ENCODE measurements at regions not wholly inside any gene's neighbourhood (a gene's known extent, or its start where the extent isn't known, plus 50 kb on each side); places are given as distances from the start of the nearest gene placed in this dataset.

DNA sequence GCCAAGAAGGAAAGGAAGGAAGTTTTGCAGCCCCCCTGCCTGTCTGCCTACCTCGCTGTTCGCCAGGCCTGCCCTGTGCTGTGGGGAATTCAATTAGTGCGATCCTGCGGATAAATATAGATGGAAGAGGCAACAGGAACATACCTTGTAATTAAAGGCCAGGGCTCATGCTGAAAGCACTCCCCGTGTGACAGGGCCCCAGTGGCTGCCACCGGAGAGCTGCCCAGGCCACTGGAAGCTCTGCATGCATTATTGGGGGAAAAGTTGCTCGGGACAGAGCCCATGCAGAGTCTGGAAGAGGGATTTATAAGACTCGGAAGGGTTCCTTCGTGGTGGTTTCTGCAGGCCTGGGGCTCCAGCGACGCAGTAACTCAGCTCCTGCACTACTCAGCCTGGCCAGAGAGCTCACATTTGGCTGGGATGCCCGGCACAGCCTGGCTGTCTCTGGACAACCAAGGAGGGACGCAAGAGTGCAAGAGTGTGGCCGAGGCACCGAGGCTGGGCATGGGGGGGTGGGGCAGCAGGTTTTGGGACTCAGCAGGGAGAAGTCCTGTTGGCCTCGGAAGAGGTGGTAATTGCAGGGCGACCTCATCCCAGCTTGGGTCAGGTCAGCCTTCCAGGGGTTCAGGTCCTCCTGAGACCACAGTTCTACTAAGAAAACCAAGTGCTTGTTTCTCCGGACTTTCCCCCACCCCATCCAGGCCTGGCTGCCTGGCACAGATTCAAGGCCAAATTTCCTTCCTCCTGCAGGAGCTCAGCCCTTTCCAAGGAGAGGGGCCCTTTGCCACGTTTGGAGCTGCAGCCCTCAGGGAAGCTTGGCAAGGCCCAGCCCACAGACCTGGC lies 68.1 kb upstream of the GGTA1 start:
- no peaks in the 10 kb centered on the region for H3K27me3 ChIP-seq (ENCODE audit: control insufficient read depth, insufficient read depth, low read length)
- TF ChIP-seq, protein P1, sequence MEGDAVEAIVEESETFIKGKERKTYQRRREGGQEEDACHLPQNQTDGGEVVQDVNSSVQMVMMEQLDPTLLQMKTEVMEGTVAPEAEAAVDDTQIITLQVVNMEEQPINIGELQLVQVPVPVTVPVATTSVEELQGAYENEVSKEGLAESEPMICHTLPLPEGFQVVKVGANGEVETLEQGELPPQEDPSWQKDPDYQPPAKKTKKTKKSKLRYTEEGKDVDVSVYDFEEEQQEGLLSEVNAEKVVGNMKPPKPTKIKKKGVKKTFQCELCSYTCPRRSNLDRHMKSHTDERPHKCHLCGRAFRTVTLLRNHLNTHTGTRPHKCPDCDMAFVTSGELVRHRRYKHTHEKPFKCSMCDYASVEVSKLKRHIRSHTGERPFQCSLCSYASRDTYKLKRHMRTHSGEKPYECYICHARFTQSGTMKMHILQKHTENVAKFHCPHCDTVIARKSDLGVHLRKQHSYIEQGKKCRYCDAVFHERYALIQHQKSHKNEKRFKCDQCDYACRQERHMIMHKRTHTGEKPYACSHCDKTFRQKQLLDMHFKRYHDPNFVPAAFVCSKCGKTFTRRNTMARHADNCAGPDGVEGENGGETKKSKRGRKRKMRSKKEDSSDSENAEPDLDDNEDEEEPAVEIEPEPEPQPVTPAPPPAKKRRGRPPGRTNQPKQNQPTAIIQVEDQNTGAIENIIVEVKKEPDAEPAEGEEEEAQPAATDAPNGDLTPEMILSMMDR (IDR thresholded peaks at IDR 0.05; ENCODE audit: insufficient read depth, low read length, poor library complexity, severe bottlenecking), result no peak
- DNase-seq (ENCODE audit: low read depth), result no peak
- H3K36me3 ChIP-seq (ENCODE audit: control insufficient read depth, insufficient read depth, low read length), result no peaks in the 10 kb centered on the region
- no peak overlapping the region for H3K4me3 ChIP-seq (ENCODE audit: low read depth, low read length)

DNA sequence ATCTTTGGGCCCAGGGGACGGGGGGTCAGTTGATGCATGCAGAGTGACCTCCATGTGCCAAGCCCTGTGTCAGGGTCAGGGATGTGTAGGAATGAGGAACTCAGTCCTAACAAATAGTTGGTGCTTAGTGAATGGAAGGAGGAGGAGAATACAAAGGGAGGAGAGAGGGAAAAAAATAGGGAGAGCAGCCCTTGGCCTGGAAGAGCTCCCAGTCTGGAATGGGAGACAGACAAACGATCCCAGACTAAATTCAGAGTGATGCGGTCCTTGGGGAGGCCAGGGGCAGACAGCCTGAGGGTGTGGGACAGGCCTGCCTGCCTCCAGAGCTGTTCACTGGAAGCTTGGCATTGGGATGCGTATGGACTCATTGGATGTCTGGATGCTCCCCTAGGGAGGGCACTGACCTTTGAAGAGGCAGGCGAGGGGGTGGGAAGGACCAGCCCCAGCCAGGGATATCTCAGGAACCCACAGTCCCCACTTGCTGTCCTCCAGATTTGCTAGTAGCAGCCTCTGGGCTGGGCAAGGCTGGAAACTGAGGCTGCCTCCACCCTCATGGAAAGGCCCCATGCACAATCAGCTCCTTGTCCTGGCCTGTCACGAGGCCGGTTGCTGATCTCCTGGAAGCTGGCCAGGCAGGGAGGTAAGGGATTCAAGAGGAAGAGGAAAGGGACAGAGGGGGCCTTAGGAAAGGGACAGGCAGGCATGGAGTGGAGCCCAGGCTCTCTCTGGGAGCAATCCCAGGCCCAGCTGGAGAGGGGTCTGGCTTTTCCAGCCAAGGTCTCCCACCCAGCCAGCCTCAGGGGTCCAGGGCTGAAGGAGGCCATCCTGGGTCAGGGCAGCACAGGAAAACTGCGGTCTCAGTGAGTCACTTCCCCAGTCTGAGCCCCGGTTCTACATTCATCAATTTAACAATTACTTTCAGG lies 69.0 kb upstream of the GGTA1 start:
- Histone ChIP-seq H3K27me3 (ENCODE audit: control insufficient read depth, insufficient read depth, low read length) (no peaks in the 10 kb centered on the region), H3K36me3 (ENCODE audit: control insufficient read depth, insufficient read depth, low read length) (no peaks in the 10 kb centered on the region), H3K4me3 (ENCODE audit: low read depth, low read length) (no peak overlapping the region)
- TF ChIP-seq, protein P1 (IDR thresholded peaks at IDR 0.05; ENCODE audit: insufficient read depth, low read length, poor library complexity, severe bottlenecking), result no peak
- DNase-seq (ENCODE audit: low read depth), result no peak

DNA sequence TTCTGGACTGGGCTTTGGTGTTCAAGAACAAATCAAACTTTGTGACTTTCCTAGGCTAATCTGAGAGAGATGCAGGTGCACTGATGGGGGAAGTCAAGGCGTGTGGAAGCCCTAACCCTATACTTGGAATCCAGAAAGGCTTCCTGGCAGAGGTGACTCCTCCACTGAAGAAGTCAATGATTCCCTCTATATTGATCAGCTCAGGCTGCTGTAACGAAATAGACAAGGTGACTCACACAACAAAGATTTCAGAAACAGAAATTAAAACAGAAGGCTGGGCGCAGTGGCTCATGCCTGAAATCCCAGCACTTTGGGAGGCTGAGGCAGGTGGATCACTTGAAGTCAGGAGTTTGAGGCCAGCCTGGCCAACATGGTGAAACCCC lies 69.6 kb upstream of the GGTA1 start:
- DNase-seq (ENCODE audit: low read depth), result no peak
- Histone ChIP-seq H3K36me3 (ENCODE audit: control insufficient read depth, insufficient read depth, low read length) (no peaks in the 10 kb centered on the region), H3K27me3 (ENCODE audit: control insufficient read depth, insufficient read depth, low read length) (no peaks in the 10 kb centered on the region), H3K4me3 (ENCODE audit: low read depth, low read length) (no peak overlapping the region)
- TF ChIP-seq, protein P1 (IDR thresholded peaks at IDR 0.05; ENCODE audit: insufficient read depth, low read length, poor library complexity, severe bottlenecking), result no peak

DNA sequence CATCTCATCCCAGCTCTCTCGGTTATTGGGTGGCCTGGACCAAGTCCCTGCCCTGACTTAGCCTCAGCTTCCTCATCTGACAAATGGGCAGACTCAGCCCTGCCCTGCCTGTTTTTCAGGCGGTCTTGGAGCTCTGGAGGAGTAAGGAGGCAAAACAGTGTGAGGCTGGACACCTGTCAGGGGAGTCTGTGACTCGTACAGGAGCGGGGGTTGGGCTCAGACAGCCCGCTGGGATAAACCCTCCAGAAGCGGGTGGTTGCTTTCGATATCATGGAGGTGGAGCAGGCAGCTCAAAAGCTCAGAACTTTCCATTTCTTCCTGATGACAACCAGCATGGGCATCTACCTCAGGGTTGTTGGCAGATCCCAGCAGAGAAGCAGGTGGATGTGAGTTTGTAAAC lies 72.9 kb upstream of the GGTA1 start:
- no peaks in the 10 kb centered on the region for H3K36me3 ChIP-seq (ENCODE audit: control insufficient read depth, insufficient read depth, low read length)
- no peak overlapping the region for H3K4me3 ChIP-seq (ENCODE audit: low read depth, low read length)
- DNase-seq (ENCODE audit: low read depth), result no peak
- TF ChIP-seq, protein P1 (IDR thresholded peaks at IDR 0.05; ENCODE audit: insufficient read depth, low read length, poor library complexity, severe bottlenecking), result no peak
- no peaks in the 10 kb centered on the region for H3K27me3 ChIP-seq (ENCODE audit: control insufficient read depth, insufficient read depth, low read length)

DNA sequence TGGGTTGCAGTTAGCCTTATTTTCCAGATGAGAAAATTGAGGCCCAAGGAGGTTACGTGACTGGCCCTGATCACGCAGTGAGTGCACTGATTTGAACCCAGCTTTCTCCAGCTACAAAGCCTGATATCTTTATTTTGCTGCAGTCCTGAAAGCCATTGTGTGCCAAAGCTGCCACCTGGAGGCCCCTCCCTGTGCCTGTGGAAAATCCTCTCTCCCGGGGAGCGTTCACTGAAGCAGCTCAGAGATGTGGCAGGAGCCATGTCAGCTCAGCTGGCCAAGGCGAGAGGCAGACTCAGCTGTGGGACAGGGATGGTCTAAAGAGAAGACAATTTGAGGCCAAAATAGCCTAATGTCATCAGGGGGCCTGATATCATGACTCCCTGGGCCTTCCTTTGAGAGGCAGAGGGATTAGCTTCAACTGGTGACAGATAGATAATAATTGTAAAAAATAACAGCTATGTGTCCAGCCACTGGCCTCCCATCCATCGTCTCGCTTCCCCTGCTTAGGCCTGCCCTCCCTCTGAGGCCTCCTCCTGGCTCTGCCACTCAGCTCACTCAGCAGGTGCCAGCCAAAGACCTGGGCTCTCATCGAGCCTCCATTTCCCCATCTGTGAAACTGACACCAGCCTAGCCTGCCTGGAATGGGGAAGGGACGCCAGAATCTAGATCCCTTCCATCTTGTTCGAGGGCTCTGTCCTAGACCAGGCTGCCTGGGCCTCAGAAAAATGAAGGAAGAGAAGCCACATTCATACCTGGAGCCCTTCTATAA lies 74.3 kb upstream of the GGTA1 start:
- Histone ChIP-seq H3K27me3 (ENCODE audit: control insufficient read depth, insufficient read depth, low read length) (no peaks in the 10 kb centered on the region), H3K4me3 (ENCODE audit: low read depth, low read length) (no peak overlapping the region), H3K36me3 (ENCODE audit: control insufficient read depth, insufficient read depth, low read length) (no peaks in the 10 kb centered on the region)
- TF ChIP-seq, protein P1 (IDR thresholded peaks at IDR 0.05; ENCODE audit: insufficient read depth, low read length, poor library complexity, severe bottlenecking), result peak; percentile 18
- DNase-seq (ENCODE audit: low read depth), result no peak

Data from kidney epithelial cell (primary cell).